HL-60 (cell line): ENCODE measurements at regions not wholly inside any gene's neighbourhood (a gene's known extent, or its start where the extent isn't known, plus 50 kb on each side); places are given as distances from the start of the nearest gene placed in this dataset.
"Not testable (repeated sequence)": the region's sequence is repeated elsewhere in the genome, so short reads cannot be mapped to it uniquely, and the experiment has no call there.

ENCODE experiments used
- CTCF ChIP-seq: IDR thresholded peaks from one replicate; pipeline ENCODE4 v1.5.1; 2011; ENCODE audit warnings: low read length, control low read depth, inconsistent platforms; ENCODE audit not compliant: insufficient read depth
- GABPA ChIP-seq: IDR thresholded peaks from 2 replicates; pipeline ENCODE4 v1.6.1; 2012; ENCODE audit warnings: low read depth
- POLR2AphosphoS5 ChIP-seq: IDR thresholded peaks from 2 replicates; pipeline ENCODE4 v1.6.1; 2012; ENCODE audit warnings: low read depth
- REST ChIP-seq: IDR thresholded peaks from 2 replicates; pipeline ENCODE4 v1.6.1; 2012; ENCODE audit warnings: low read depth; ENCODE audit not compliant: insufficient replicate concordance
- SPI1 ChIP-seq: IDR thresholded peaks from 2 replicates; pipeline ENCODE4 v1.6.1; 2012; ENCODE audit warnings: low read depth, mild to moderate bottlenecking, borderline replicate concordance

- not testable (repeated sequence) for TF ChIP-seq CTCF, POLR2AphosphoS5, REST, GABPA, SPI1
Measured at GRCh38 chr22:22735276-22735675, 90.9 kb downstream of the GGTLC2 start.
